C4-2B (cell line): ENCODE measurements at regions not wholly inside any gene's neighbourhood (a gene's known extent, or its start where the extent isn't known, plus 50 kb on each side); places are given as distances from the start of the nearest gene placed in this dataset.
"Not testable (repeated sequence)": the region's sequence is repeated elsewhere in the genome, so short reads cannot be mapped to it uniquely, and the experiment has no call there.

Source experiments
- H3K27ac ChIP-seq: fragments of 450-650 bp; 2 replicates; pipeline ENCODE4 v1.5.1; 2017
- ZFX ChIP-seq: fragments of 450-650 bp; IDR thresholded peaks from 2 replicates; pipeline ENCODE4 v1.6.1; 2017
- TF ChIP-seq, protein P1 (sequence below): fragments of 450-650 bp; conservative IDR thresholded peaks from 2 replicates; pipeline ENCODE4 v1.5.1; 2017; ENCODE audit warnings: mild to moderate bottlenecking

DNA sequence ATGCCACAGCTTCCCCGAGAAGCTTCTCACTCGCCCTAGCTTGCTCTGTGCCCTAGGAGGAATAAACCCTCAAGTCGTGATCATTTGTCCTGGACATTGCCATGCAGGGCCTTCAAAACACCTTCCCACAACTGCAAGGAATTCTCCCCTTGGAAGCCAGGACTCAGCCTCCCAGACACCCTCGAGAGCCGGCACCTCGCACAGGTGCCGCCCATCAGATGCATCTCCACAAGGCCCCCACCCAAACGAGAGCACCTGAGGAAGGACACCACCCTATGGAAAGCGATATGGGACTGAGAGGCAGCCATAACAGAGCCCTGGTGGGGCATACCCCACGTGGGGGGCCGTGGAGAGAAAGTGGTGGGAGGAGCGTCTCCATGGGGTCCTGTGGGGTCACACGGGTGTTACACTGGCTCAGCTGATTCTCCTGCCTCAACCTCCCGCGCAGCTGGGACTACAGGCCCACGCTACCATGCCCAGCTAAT, 77.6 kb upstream of the FOXK1 start:
- no peak overlapping the region for H3K27ac ChIP-seq
- no peak for TF ChIP-seq ZFX
- TF ChIP-seq, protein P1, sequence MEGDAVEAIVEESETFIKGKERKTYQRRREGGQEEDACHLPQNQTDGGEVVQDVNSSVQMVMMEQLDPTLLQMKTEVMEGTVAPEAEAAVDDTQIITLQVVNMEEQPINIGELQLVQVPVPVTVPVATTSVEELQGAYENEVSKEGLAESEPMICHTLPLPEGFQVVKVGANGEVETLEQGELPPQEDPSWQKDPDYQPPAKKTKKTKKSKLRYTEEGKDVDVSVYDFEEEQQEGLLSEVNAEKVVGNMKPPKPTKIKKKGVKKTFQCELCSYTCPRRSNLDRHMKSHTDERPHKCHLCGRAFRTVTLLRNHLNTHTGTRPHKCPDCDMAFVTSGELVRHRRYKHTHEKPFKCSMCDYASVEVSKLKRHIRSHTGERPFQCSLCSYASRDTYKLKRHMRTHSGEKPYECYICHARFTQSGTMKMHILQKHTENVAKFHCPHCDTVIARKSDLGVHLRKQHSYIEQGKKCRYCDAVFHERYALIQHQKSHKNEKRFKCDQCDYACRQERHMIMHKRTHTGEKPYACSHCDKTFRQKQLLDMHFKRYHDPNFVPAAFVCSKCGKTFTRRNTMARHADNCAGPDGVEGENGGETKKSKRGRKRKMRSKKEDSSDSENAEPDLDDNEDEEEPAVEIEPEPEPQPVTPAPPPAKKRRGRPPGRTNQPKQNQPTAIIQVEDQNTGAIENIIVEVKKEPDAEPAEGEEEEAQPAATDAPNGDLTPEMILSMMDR, result no peak

GRCh38 chr7:4606797-4607196, 75.3 kb upstream of the FOXK1 start:
- TF ChIP-seq ZFX, result no peak
- TF ChIP-seq, protein P1, result no peak

GRCh38 chr7:4607311-4607729, 74.8 kb upstream of the FOXK1 start:
- no peak overlapping the region for H3K27ac ChIP-seq

More at GRCh38 chr7:4606797-4607196, 75.3 kb upstream of the FOXK1 start:
- no peak overlapping the region for H3K27ac ChIP-seq

DNA sequence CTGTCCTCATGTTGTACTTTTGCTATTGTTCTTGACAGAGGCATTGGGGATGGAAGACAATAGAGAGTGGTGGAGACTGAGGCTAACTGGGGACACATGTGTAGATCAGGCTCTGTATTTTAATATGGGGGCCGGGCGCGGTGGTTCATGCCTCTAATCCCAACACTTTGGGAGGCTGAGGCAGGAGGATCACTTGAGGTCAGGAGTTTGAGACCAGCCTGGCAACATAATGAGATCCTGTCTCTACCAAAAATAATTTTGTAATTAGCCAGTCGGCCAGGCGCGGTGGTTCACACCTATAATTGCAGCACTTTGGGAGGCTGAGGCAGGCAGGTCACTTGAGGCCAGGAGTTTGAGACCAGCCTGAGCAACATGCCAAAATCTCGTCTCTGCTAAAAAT, 72.5 kb upstream of the FOXK1 start:
- not testable (repeated sequence) for H3K27ac ChIP-seq

More at GRCh38 chr7:4607311-4607729, 74.8 kb upstream of the FOXK1 start:
- TF ChIP-seq ZFX, result no peak
- TF ChIP-seq, protein P1, result no peak

DNA sequence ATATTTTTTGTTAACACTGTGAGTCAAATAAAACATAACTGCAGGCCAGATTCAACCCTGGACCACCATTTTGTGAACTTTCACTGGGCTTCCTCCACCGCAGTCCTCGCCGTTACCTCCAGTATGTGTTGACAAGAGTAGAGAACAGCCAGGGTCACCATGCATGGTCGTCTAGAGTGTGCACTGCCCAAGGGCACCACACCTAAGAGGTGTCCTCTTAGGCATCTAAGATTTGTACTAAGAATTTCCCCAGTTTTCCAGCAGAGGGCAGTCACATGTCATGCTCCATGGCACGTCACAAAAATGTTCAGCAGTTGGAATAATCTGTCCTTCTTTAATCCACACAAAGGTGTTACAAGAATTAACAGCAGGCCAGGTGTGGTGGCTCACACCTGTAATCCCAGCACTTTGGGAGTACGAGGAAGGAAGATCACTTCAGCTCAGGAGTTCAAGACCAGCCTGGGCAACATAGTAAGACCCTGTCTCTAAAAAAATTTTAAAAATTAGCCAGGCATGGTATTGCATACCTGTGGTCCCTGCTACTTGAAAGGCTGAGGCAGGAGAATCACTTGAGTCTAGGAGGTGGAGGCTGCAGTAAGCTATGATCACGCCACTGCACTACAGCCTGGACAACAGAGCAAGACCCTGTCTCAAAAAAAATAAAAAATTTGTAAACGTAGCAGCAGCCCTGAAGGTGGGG, 71.2 kb upstream of the FOXK1 start:
- no peak overlapping the region for H3K27ac ChIP-seq
- TF ChIP-seq, protein P1, result peak; percentile 88
- no peak for TF ChIP-seq ZFX

DNA sequence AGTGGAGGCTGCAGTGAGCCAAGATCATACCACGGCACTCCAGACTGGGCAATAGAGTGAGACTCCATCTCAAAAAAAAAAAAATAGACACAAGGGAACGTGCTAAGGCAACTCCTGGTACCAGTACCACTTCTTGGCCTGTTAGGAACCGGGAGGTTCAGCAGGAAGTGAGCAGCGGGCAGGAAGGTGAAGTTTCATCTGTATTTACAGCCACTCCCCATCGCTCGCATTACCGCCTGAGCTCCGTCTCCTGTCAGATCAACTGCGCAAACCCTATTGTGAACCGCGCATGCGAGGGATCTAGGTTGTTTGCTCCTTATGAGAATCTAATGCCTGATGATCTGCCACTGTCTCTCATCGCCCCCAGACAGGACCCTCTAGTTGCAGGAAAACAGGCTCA, 69.9 kb upstream of the FOXK1 start:
- H3K27ac ChIP-seq, result no peak overlapping the region
- TF ChIP-seq ZFX, result no peak
- TF ChIP-seq, protein P1, result no peak

DNA sequence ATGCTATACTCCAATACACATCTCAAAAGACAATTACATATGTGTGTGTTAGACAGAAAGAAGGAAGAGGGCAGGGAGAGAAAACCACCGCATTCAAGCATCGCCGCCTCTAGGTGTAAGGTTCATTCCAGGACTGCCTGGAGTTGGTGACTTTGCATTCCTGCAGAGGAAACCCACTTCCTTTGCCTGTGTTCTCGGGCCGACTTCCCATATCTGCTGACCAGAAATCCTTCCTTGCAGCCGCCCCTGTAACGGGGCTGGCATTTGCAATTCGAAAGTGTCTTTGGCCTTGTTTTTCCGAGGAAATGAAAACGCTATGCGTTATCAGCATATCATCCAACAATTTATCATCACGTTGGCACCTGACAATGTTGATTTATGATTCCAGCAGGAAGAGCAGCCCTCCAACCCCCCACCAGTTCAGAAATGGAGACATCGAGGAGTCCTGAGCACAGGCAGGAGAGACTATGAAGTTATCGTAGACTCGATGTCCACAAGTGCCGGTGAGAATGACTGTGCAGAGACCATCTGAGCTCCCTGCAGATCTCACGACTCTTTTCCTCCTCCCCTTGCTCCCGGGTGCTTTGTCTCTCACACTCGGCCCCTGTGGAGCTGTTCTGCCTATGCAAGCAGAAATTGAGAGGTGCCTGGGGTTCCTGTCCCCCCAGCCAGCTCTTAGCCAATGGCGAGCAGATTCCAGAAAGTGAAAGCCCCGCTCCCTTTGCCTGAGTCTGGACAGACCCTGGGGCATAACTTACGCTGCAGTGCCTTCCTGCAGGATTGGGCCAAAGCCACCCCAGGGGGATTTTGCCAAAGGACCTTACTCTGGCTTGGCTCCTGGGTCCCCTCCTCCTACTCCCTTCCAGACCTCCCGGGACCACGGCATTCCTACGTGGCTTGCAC, 68.9 kb upstream of the FOXK1 start:
- no peak overlapping the region for H3K27ac ChIP-seq
- TF ChIP-seq, protein P1, result no peak
- no peak for TF ChIP-seq ZFX
